ENCODE measurements at regions not wholly inside any gene's neighbourhood (a gene's known extent, or its start where the extent isn't known, plus 50 kb on each side); places are given as distances from the start of the nearest gene placed in this dataset.

- no peak for DNase-seq
Measured at GRCh38 chr2:59711121-59711520, 842.3 kb downstream of the BCL11A start.

- no peak for DNase-seq
Measured at GRCh38 chr2:59706729-59707128, 846.7 kb downstream of the BCL11A start.

GRCh38 chr2:59703796-59704195 lies 849.7 kb downstream of the BCL11A start:
- no peak for DNase-seq

- no peak for DNase-seq
Measured at GRCh38 chr2:59702026-59702425, 851.4 kb downstream of the BCL11A start.

- DNase-seq = no peak
Measured at GRCh38 chr2:59701271-59701994, 852.0 kb downstream of the BCL11A start.

- no peak for DNase-seq
Measured at GRCh38 chr2:59694176-59694575, 859.3 kb downstream of the BCL11A start.

GRCh38 chr2:59693231-59693959 lies 860.1 kb downstream of the BCL11A start:
- no peak for DNase-seq

- no peak for DNase-seq
Measured at GRCh38 chr2:59691518-59692190, 861.8 kb downstream of the BCL11A start.

GRCh38 chr2:59690849-59691248 lies 862.6 kb downstream of the BCL11A start:
- no peak for DNase-seq

- no peak for DNase-seq
Measured at GRCh38 chr2:59684771-59685166, 868.7 kb downstream of the BCL11A start.

GRCh38 chr2:59684116-59684770 lies 869.2 kb downstream of the BCL11A start:
- no peak for DNase-seq

GRCh38 chr2:59680863-59681262 lies 872.6 kb downstream of the BCL11A start:
- DNase-seq = no peak

- no peak for DNase-seq
Measured at GRCh38 chr2:59677158-59677557, 876.3 kb downstream of the BCL11A start.

GRCh38 chr2:59674100-59674499 lies 879.4 kb downstream of the BCL11A start:
- no peak for DNase-seq

- DNase-seq = no peak
Measured at GRCh38 chr2:59665021-59665420, 888.4 kb downstream of the BCL11A start.

- DNase-seq = no peak
Measured at GRCh38 chr2:59662127-59662861, 891.2 kb downstream of the BCL11A start.

GRCh38 chr2:59660262-59660661 lies 893.2 kb downstream of the BCL11A start:
- DNase-seq = no peak

- DNase-seq = no peak
Measured at GRCh38 chr2:59658906-59659635, 894.4 kb downstream of the BCL11A start.

GRCh38 chr2:59655809-59656208 lies 897.6 kb downstream of the BCL11A start:
- DNase-seq = no peak

- no peak for DNase-seq
Measured at GRCh38 chr2:59654710-59655109, 898.7 kb downstream of the BCL11A start.

- DNase-seq = no peak
Measured at GRCh38 chr2:59653164-59653563, 900.3 kb downstream of the BCL11A start.

GRCh38 chr2:59630789-59631188 lies 922.7 kb downstream of the BCL11A start:
- DNase-seq = no peak

Data from NCI-H1092 (cell line).